ENCODE measurements at regions not wholly inside any gene's neighbourhood (a gene's known extent, or its start where the extent isn't known, plus 50 kb on each side); places are given as distances from the start of the nearest gene placed in this dataset.

- TF ChIP-seq CTCF (IDR thresholded peaks at IDR 0.05): no peak
- no peaks in the 10 kb centered on the region for H3K36me3 ChIP-seq
- H3K4me1 ChIP-seq: no peaks in the 10 kb centered on the region
- H3K4me3 ChIP-seq: no peak overlapping the region
- intact Hi-C loops (cut with DNase I): no loop called here
- ATAC-seq (no peak), DNase-seq (no peak)
- no peaks in the 10 kb centered on the region for H3K9me3 ChIP-seq
- H3K27ac ChIP-seq: no peak overlapping the region
- H3K27me3 ChIP-seq: no peaks in the 10 kb centered on the region
These were observed 55.5 kb downstream of the TPBG start for GRCh38 chr6:82419132-82419581.

GRCh38 chr6:82419859-82420258 lies 56.2 kb downstream of the TPBG start:
- Histone ChIP-seq H3K27ac (no peak overlapping the region), H3K36me3 (no peaks in the 10 kb centered on the region), H3K9me3 (no peaks in the 10 kb centered on the region), H3K27me3 (no peaks in the 10 kb centered on the region), H3K4me1 (no peaks in the 10 kb centered on the region), H3K4me3 (no peak overlapping the region)
- intact Hi-C loops (cut with DNase I): no loop called here
- no peak for TF ChIP-seq CTCF (IDR thresholded peaks at IDR 0.05)
- ATAC-seq (no peak), DNase-seq (no peak)

- TF ChIP-seq CTCF (IDR thresholded peaks at IDR 0.05): no peak
- no peak for DNase-seq
- Histone ChIP-seq H3K36me3 (no peaks in the 10 kb centered on the region), H3K27me3 (no peaks in the 10 kb centered on the region), H3K27ac (no peak overlapping the region), H3K9me3 (no peaks in the 10 kb centered on the region), H3K4me1 (no peaks in the 10 kb centered on the region), H3K4me3 (no peak overlapping the region)
- ATAC-seq: no peak
- intact Hi-C loops (cut with DNase I): no loop called here
These were observed 67.0 kb downstream of the TPBG start for GRCh38 chr6:82430611-82431010.

GRCh38 chr6:82436740-82437139 lies 73.1 kb downstream of the TPBG start:
- H3K27me3 ChIP-seq: no peaks in the 10 kb centered on the region
- H3K4me3 ChIP-seq: no peak overlapping the region
- ATAC-seq (no peak), DNase-seq (no peak)
- H3K27ac ChIP-seq: no peak overlapping the region
- H3K4me1 ChIP-seq: no peaks in the 10 kb centered on the region
- H3K9me3 ChIP-seq: no peaks in the 10 kb centered on the region
- intact Hi-C loops (cut with DNase I): no loop called here
- no peak for TF ChIP-seq CTCF (IDR thresholded peaks at IDR 0.05)
- H3K36me3 ChIP-seq: no peaks in the 10 kb centered on the region

GRCh38 chr6:82437701-82438100 lies 74.1 kb downstream of the TPBG start:
- intact Hi-C loops (cut with DNase I): no loop called here
- no peak for DNase-seq
- TF ChIP-seq CTCF (IDR thresholded peaks at IDR 0.05): no peak
- no peak for ATAC-seq
- Histone ChIP-seq H3K4me1 (no peaks in the 10 kb centered on the region), H3K27me3 (no peaks in the 10 kb centered on the region), H3K9me3 (no peaks in the 10 kb centered on the region), H3K27ac (no peak overlapping the region), H3K4me3 (no peak overlapping the region), H3K36me3 (no peaks in the 10 kb centered on the region)
